Stimulated activated memory B cell treated with anti-CD40 and anti-IgM and Interleukin-4, amounts not matched to agents 10 μg/mL and 1 μg/mL and 100 μg/mL, for 72 hours (primary cell): ENCODE measurements at regions not wholly inside any gene's neighbourhood (a gene's known extent, or its start where the extent isn't known, plus 50 kb on each side); places are given as distances from the start of the nearest gene placed in this dataset.

Experiments
- ATAC-seq: fragments of 150-1000 bp; cut with Tn5 transposase; 2 replicates; pipeline ENCODE4 v1.10.0; 2021
- H3K27ac Mint-ChIP-seq: one replicate; pipeline ENCODE4 v1.8.0; 2022; ENCODE audit warnings: mild to moderate bottlenecking, mixed read lengths
- H3K27me3 Mint-ChIP-seq: one replicate; pipeline ENCODE4 v1.8.0; 2022; ENCODE audit warnings: mixed read lengths
- H3K36me3 Mint-ChIP-seq: one replicate; pipeline ENCODE4 v1.8.0; 2022; ENCODE audit warnings: mixed read lengths
- H3K4me1 Mint-ChIP-seq: one replicate; pipeline ENCODE4 v1.8.0; 2022; ENCODE audit warnings: mixed read lengths
- H3K4me3 Mint-ChIP-seq: one replicate; pipeline ENCODE4 v1.8.0; 2022; ENCODE audit warnings: mild to moderate bottlenecking, moderate library complexity, mixed read lengths
- H3K9me3 Mint-ChIP-seq: one replicate; pipeline ENCODE4 v1.8.0; 2022; ENCODE audit warnings: mixed read lengths

- H3K27ac Mint-ChIP-seq, result no peak overlapping the region
- H3K9me3 Mint-ChIP-seq, result no peaks in the 10 kb centered on the region
- no peaks in the 10 kb centered on the region for H3K27me3 Mint-ChIP-seq
- no peaks in the 10 kb centered on the region for H3K36me3 Mint-ChIP-seq
- no peaks in the 10 kb centered on the region for H3K4me1 Mint-ChIP-seq
- no peak overlapping the region for H3K4me3 Mint-ChIP-seq
- ATAC-seq, result no peak
Measured at GRCh38 chr2:166572937-166573336, 78.9 kb upstream of the SCN7A start.

- no peaks in the 10 kb centered on the region for H3K9me3 Mint-ChIP-seq
Measured at GRCh38 chr2:166568409-166568808, 74.4 kb upstream of the SCN7A start.

GRCh38 chr2:166565501-166565900, 71.5 kb upstream of the SCN7A start:
- Mint-ChIP-seq H3K27me3 (no peaks in the 10 kb centered on the region), H3K36me3 (no peaks in the 10 kb centered on the region), H3K4me1 (no peaks in the 10 kb centered on the region), H3K9me3 (no peaks in the 10 kb centered on the region), H3K4me3 (no peak overlapping the region), H3K27ac (no peak overlapping the region)
- no peak for ATAC-seq

More at GRCh38 chr2:166568409-166568808, 74.4 kb upstream of the SCN7A start:
- no peak overlapping the region for H3K4me3 Mint-ChIP-seq
- H3K36me3 Mint-ChIP-seq, result no peaks in the 10 kb centered on the region
- H3K27ac Mint-ChIP-seq, result no peak overlapping the region
- no peak for ATAC-seq
- no peaks in the 10 kb centered on the region for H3K27me3 Mint-ChIP-seq
- no peaks in the 10 kb centered on the region for H3K4me1 Mint-ChIP-seq

DNA sequence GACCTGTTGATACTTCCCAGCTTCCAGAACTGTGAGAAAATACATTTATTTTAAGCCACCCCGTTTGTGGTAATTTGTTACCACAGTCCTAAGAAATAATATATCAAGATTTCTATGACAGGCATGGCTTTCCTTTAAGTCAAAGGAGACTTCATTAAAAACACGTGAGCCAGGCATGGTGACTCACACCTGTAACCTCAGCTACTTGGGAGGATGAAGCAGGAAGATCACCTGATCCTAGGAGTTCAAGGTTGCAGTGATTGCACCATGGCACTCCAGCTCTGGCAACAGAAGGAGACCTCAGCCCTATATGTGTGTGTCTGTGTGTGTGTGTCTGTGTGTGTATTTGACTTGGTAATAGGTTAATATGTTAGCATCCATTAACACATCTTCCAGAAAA, 69.8 kb upstream of the SCN7A start:
- Mint-ChIP-seq H3K4me3 (no peak overlapping the region), H3K27ac (no peak overlapping the region), H3K27me3 (no peaks in the 10 kb centered on the region), H3K36me3 (no peaks in the 10 kb centered on the region), H3K4me1 (no peaks in the 10 kb centered on the region), H3K9me3 (no peaks in the 10 kb centered on the region)
- ATAC-seq, result no peak

DNA sequence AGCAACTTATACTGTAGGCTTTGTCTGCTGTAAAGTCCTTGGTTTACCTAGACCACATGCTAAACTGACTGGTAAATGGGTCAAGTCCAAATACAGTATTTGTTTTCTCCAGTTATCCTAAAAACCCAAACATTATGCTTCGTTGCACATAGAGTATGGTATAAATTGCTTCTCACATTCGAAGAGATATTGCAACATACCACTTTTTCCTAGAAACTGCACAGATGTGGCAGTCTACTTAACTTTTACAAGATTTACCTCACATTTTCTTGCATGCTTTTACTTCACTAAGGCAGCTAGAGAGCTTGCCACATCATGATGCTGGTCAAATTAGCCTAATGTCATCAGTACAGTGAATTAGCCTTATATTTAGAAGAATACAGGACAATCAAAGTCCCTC, 66.0 kb upstream of the SCN7A start:
- Mint-ChIP-seq H3K27ac (no peak overlapping the region), H3K36me3 (no peaks in the 10 kb centered on the region), H3K27me3 (no peaks in the 10 kb centered on the region), H3K9me3 (peaks cover 3% of the 10 kb centered on the region), H3K4me1 (no peaks in the 10 kb centered on the region), H3K4me3 (no peak overlapping the region)
- no peak for ATAC-seq

- no peak overlapping the region for H3K4me3 Mint-ChIP-seq
- H3K9me3 Mint-ChIP-seq, result peaks cover 5% of the 10 kb centered on the region
- no peaks in the 10 kb centered on the region for H3K4me1 Mint-ChIP-seq
- no peaks in the 10 kb centered on the region for H3K36me3 Mint-ChIP-seq
- no peak overlapping the region for H3K27ac Mint-ChIP-seq
- no peaks in the 10 kb centered on the region for H3K27me3 Mint-ChIP-seq
- no peak for ATAC-seq
Measured at GRCh38 chr2:166550923-166551322, 56.9 kb upstream of the SCN7A start.

DNA sequence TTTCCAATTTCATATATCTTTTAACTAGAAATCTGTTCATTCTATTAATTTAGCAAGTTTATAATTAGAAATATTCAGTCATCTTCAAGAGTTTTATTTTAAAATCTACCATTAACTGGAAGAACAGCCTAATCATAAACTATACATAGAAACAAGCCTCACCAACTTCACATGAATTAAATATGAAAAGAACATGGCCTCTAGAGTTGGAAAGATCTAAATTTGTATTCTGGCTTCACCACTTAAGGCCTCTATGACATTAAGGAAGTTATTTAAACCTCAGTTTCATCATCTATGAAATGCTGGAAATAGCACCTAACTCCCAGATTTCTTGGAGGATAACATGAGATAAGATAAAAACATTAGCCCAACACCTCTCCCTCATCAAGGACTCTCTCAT, 51.4 kb upstream of the SCN7A start:
- no peaks in the 10 kb centered on the region for H3K36me3 Mint-ChIP-seq
- H3K27ac Mint-ChIP-seq, result no peak overlapping the region
- ATAC-seq, result no peak
- peaks cover 5% of the 10 kb centered on the region for H3K9me3 Mint-ChIP-seq
- no peaks in the 10 kb centered on the region for H3K4me1 Mint-ChIP-seq
- no peaks in the 10 kb centered on the region for H3K27me3 Mint-ChIP-seq
- H3K4me3 Mint-ChIP-seq, result no peak overlapping the region
